GM12878 (cell line): ENCODE measurements at regions not wholly inside any gene's neighbourhood (a gene's known extent, or its start where the extent isn't known, plus 50 kb on each side); places are given as distances from the start of the nearest gene placed in this dataset.

Source experiments
- ATAC-seq: fragments of 200-7000 bp; cut with Tn5 transposase; 3 replicates; pipeline ENCODE4 v1.9.1; 2020; ENCODE audit warnings: mild to moderate bottlenecking, moderate library complexity
- BruUV-seq: library from RNA; stranded (reverse); fragments of 400-500 nt; replicated peaks from 2 replicates; lab custom pipeline; 2021; lab: Mats Ljungman, UMichigan
- CTCF ChIA-PET: fragments of 300-600 bp; sonication (Branson Sonifier 250); formaldehyde crosslinking; extraction: SDS; loops from one replicate; lab custom pipeline; 2021; ENCODE audit warnings: inconsistent platforms; lab: Yijun Ruan, JAX
- POLR2A ChIA-PET: fragments of 350-600 bp; formaldehyde crosslinking; extraction: SDS; loops from one replicate; lab custom pipeline; 2021; ENCODE audit warnings: inconsistent platforms; lab: Charles Lee
- RAD21 ChIA-PET: fragments of 300-600 bp; sonication (Branson Sonifier 250); formaldehyde crosslinking; loops from one replicate; lab custom pipeline; 2023; ENCODE audit warnings: antibody characterized with exemption; ENCODE audit not compliant: unreplicated experiment; lab: Charles Lee
- SMC1A ChIA-PET: fragments of 300-600 bp; sonication (Branson Sonifier 250); formaldehyde crosslinking; loops from one replicate; lab custom pipeline; 2023; ENCODE audit not compliant: unreplicated experiment, uncharacterized antibody; lab: Charles Lee
- DNase-seq: peaks from one replicate; pipeline ENCODE4 v3.0.0-alpha.2; 2011; ENCODE audit warnings: low read depth, low spot score
- FAIRE-seq: peaks from 3 replicates; lab custom pipeline; 2011; peaks lifted over from hg19 to GRCh38; lab: Jason Lieb, UNC
- H2AFZ ChIP-seq: 2 replicates; pipeline ENCODE4 v1.6.0; 2011; ENCODE audit warnings: low read depth, low read length, control low read depth; ENCODE audit not compliant: control insufficient read depth
- H3K27ac ChIP-seq: 2 replicates; pipeline ENCODE4 v1.5.1; 2011; ENCODE audit warnings: control low read depth; ENCODE audit not compliant: control insufficient read depth, insufficient read depth
- H3K27me3 ChIP-seq, 2 experiments: replicated peaks in 1 of 2; 2 replicates each; pipeline versions ENCODE4 v1.6.0 to v1.6.1; 2011; ENCODE audit warnings: low read length in 1 of 2; ENCODE audit not compliant: control insufficient read depth in 2 of 2, insufficient read depth in 2 of 2
- H3K36me3 ChIP-seq, 2 experiments: 2 replicates each; pipeline ENCODE4 v1.5.1; 2011; ENCODE audit warnings: low read length in 1 of 2; ENCODE audit not compliant: control insufficient read depth in 2 of 2, insufficient read depth in 2 of 2
- H3K4me1 ChIP-seq: 2 replicates; pipeline ENCODE4 v1.6.1; 2011; ENCODE audit warnings: mild to moderate bottlenecking, low read length, moderate library complexity, mixed read lengths; ENCODE audit not compliant: control insufficient read depth, insufficient read depth
- H3K4me2 ChIP-seq: 2 replicates; pipeline ENCODE4 v1.6.0; 2011; ENCODE audit warnings: control low read depth; ENCODE audit not compliant: control insufficient read depth, insufficient read depth
- H3K4me3 ChIP-seq: fragments of 200-600 bp; sonication (generic); 2 replicates; pipeline ENCODE4 v1.5.1; 2016
- H3K79me2 ChIP-seq: 2 replicates; pipeline ENCODE4 v1.6.0; 2011; ENCODE audit warnings: low read length; ENCODE audit not compliant: control insufficient read depth, insufficient read depth
- H3K9ac ChIP-seq: 2 replicates; pipeline ENCODE4 v1.8.0; 2011; ENCODE audit warnings: low read length, control low read depth, mixed read lengths; ENCODE audit not compliant: control insufficient read depth, insufficient read depth
- H3K9me3 ChIP-seq: replicated peaks from 3 replicates; pipeline ENCODE4 v1.5.1; 2011; ENCODE audit warnings: mild to moderate bottlenecking, low read length; ENCODE audit not compliant: control insufficient read depth, insufficient read depth
- H4K20me1 ChIP-seq: 2 replicates; pipeline ENCODE4 v1.6.0; 2011; ENCODE audit not compliant: control insufficient read depth, insufficient read depth
- BCLAF1 ChIP-seq: fragments of 450-650 bp; IDR thresholded peaks from 2 replicates; pipeline ENCODE4 v1.6.1; 2017; ENCODE audit warnings: antibody characterized with exemption, mild to moderate bottlenecking, moderate library complexity
- BMI1 ChIP-seq: fragments of 450-650 bp; IDR thresholded peaks from 2 replicates; pipeline ENCODE4 v1.6.1; 2016; ENCODE audit warnings: mild to moderate bottlenecking, moderate library complexity, borderline replicate concordance
- CHD2 ChIP-seq: IDR thresholded peaks from 2 replicates; pipeline ENCODE4 v1.6.1; 2011; ENCODE audit warnings: low read depth, low read length, improper control_type of control experiment, borderline replicate concordance
- CTCF ChIP-seq, 3 experiments: IDR thresholded peaks in 2 of 3; conservative IDR thresholded peaks in 1 of 3; 2 replicates each; pipeline ENCODE4 v1.5.1; 2011; ENCODE audit warnings: low read depth in 3 of 3, low read length in 3 of 3, mild to moderate bottlenecking in 3 of 3, control low read depth in 2 of 3, moderate library complexity in 2 of 3, inconsistent platforms in 1 of 3, mixed read lengths in 1 of 3; ENCODE audit not compliant: control insufficient read depth in 2 of 3, insufficient read depth in 1 of 3; ENCODE audit errors: extremely low read depth in 1 of 3
- HDGF ChIP-seq: fragments of 450-650 bp; IDR thresholded peaks from 2 replicates; pipeline ENCODE4 v1.6.1; 2016; ENCODE audit warnings: antibody characterized with exemption
- IRF5 ChIP-seq: fragments of 450-650 bp; IDR thresholded peaks from 2 replicates; pipeline ENCODE4 v1.6.1; 2017; ENCODE audit warnings: borderline replicate concordance
- KAT2A ChIP-seq: conservative IDR thresholded peaks from 2 replicates; pipeline ENCODE4 v1.6.1; 2011; ENCODE audit warnings: low read depth, low read length; ENCODE audit not compliant: control insufficient read depth
- LARP7 ChIP-seq: fragments of 450-650 bp; IDR thresholded peaks from 2 replicates; pipeline ENCODE4 v1.6.1; 2017; ENCODE audit warnings: mild to moderate bottlenecking
- NFYB ChIP-seq: IDR thresholded peaks from 2 replicates; pipeline ENCODE4 v1.6.1; 2011; ENCODE audit warnings: low read depth, mild to moderate bottlenecking, low read length, improper control_type of control experiment, moderate library complexity; ENCODE audit not compliant: insufficient read depth
- SIN3A ChIP-seq: IDR thresholded peaks from 2 replicates; pipeline ENCODE4 v1.6.1; 2012; ENCODE audit warnings: low read depth, low read length, improper control_type of control experiment
- SPI1 ChIP-seq: IDR thresholded peaks from 2 replicates; pipeline ENCODE4 v1.6.1; 2011; ENCODE audit warnings: low read depth, mild to moderate bottlenecking, low read length, moderate library complexity, borderline replicate concordance; ENCODE audit not compliant: insufficient read depth
- SREBF1 ChIP-seq: IDR thresholded peaks from 2 replicates; pipeline ENCODE4 v1.6.1; 2012; ENCODE audit warnings: mild to moderate bottlenecking, low read length
- USF1 ChIP-seq: IDR thresholded peaks from 2 replicates; pipeline ENCODE4 v1.6.1; 2011; ENCODE audit warnings: borderline replicate concordance, low read depth, mild to moderate bottlenecking, moderate library complexity, mixed read lengths, low read length; ENCODE audit not compliant: insufficient read depth; ENCODE audit errors: extremely low read length
- ZSCAN29 ChIP-seq: fragments of 450-650 bp; IDR thresholded peaks from 2 replicates; pipeline ENCODE4 v1.6.1; 2017; ENCODE audit warnings: mild to moderate bottlenecking, moderate library complexity
- WGBS: methylation state at CpG from one replicate; pipeline ENCODE4 v1.1.6; 2016; ENCODE audit warnings: low lambda C conversion rate; ENCODE audit not compliant: insufficient replicate concordance, insufficient coverage; ENCODE audit errors: missing lambda C conversion rate; 5-methylcytosine and 5-hydroxymethylcytosine counted together
- in situ Hi-C: fragments of 300-500 bp; cut with MboI; formaldehyde crosslinking; loops from 9 replicates; pipeline ENCODE4 v1.14.3; 2018; ENCODE audit warnings: mixed read lengths
- intact Hi-C: fragments of 100-400 bp; cut with micrococcal nuclease; formaldehyde crosslinking; loops from one replicate; pipeline ENCODE4 v1.14.2; 2022; ENCODE audit not compliant: unreplicated experiment

- H3K4me3 ChIP-seq: no peak overlapping the region
- WGBS: 15% methylated on average over 5 of the region's 5 CpGs
- no peak for ATAC-seq
- H3K4me1 ChIP-seq: no peaks in the 10 kb centered on the region
- no peak overlapping the region for H3K27ac ChIP-seq
- in situ Hi-C loops: no loop called here
- H3K4me2 ChIP-seq: no peak overlapping the region
- no TSS peak for BruUV-seq
- POLR2A ChIA-PET: no interaction called here
- no peak for TF ChIP-seq NFYB
- no peak for TF ChIP-seq USF1
- TF ChIP-seq CTCF (IDR thresholded peaks at IDR 0.05 in 2 of 3, conservative IDR thresholded peaks at IDR 0.05 in 1 of 3; ENCODE audit: control insufficient read depth in 2 of 3, extremely low read depth in 1 of 3, insufficient read depth in 1 of 3, low read depth in 3 of 3, low read length in 3 of 3): no peak
- TF ChIP-seq BCLAF1: no peak
- no peak for TF ChIP-seq SIN3A
- no peak for TF ChIP-seq HDGF
- no peak for TF ChIP-seq BMI1
- TF ChIP-seq CHD2: no peak
- no peak for TF ChIP-seq ZSCAN29
- TF ChIP-seq SPI1: no peak
- no peak for TF ChIP-seq SREBF1
- TF ChIP-seq KAT2A: no peak
- TF ChIP-seq LARP7: no peak
- TF ChIP-seq IRF5: no peak
- TF ChIP-seq, all 136 proteins: peak for 0
- no peaks in the 10 kb centered on the region; the same call in 2 of the 3 replicates for H3K9me3 ChIP-seq
- H3K9ac ChIP-seq: no peak overlapping the region
- RAD21 ChIA-PET: no interaction called here
- H3K36me3 ChIP-seq: no peaks in the 10 kb centered on the region
- no peaks in the 10 kb centered on the region for H4K20me1 ChIP-seq
- FAIRE-seq: no peak
- SMC1A ChIA-PET: no interaction called here
- DNase-seq: no peak
- intact Hi-C loops: no loop called here
- CTCF ChIA-PET: no interaction called here
- no peaks in the 10 kb centered on the region for H3K27me3 ChIP-seq
- no peak overlapping the region for H2AFZ ChIP-seq
- no peaks in the 10 kb centered on the region for H3K79me2 ChIP-seq
Measured at GRCh38 chr18:6602365-6602764, 127.2 kb upstream of the ARHGAP28 start.
